ENCODE measurements at regions not wholly inside any gene's neighbourhood (a gene's known extent, or its start where the extent isn't known, plus 50 kb on each side); places are given as distances from the start of the nearest gene placed in this dataset.

DNA sequence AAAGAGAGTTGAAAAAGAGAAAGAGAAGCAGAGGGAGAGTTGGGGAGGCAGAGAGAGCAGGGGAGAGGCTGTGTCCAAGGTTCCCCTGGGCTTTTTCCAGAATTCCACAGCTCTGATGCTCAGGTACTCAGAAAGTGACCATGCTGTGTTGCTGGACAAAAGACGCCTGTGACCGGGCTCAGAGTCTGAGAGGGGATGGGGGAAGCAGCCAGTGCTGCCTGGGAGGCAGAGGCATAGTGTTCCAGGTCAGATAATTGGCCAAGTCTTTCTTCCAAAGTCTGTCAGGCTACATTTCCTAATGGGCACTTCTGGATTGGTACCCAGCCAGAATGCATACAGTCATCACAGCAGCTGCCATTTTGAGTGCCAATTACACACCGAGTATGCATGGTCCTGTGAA lies 86.1 kb downstream of the PTPRS start:
- H3F3A ChIP-seq (ENCODE audit: insufficient read depth, low read depth): no peaks in the 10 kb centered on the region
- TF ChIP-seq, protein P1, sequence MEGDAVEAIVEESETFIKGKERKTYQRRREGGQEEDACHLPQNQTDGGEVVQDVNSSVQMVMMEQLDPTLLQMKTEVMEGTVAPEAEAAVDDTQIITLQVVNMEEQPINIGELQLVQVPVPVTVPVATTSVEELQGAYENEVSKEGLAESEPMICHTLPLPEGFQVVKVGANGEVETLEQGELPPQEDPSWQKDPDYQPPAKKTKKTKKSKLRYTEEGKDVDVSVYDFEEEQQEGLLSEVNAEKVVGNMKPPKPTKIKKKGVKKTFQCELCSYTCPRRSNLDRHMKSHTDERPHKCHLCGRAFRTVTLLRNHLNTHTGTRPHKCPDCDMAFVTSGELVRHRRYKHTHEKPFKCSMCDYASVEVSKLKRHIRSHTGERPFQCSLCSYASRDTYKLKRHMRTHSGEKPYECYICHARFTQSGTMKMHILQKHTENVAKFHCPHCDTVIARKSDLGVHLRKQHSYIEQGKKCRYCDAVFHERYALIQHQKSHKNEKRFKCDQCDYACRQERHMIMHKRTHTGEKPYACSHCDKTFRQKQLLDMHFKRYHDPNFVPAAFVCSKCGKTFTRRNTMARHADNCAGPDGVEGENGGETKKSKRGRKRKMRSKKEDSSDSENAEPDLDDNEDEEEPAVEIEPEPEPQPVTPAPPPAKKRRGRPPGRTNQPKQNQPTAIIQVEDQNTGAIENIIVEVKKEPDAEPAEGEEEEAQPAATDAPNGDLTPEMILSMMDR (conservative IDR thresholded peaks at IDR 0.05): no peak
- no peak for TF ChIP-seq EZH2 (IDR thresholded peaks at IDR 0.05; ENCODE audit: low read depth)
- no peak overlapping the region for H3K27ac ChIP-seq
- no peaks in the 10 kb centered on the region for H3K79me2 ChIP-seq (ENCODE audit: low read depth)
- CTCF ChIA-PET: no interaction called here
- H3K4me1 ChIP-seq (replicated peaks; ENCODE audit: insufficient read depth): no peaks in the 10 kb centered on the region
- POLR2A ChIA-PET (ENCODE audit: unreplicated experiment): no interaction called here
- no peaks in the 10 kb centered on the region; the same call in 1 of the 2 replicates for H3K9me3 ChIP-seq (ENCODE audit: insufficient read depth, low read depth)
- no peak overlapping the region for H2AFZ ChIP-seq
- no peak for DNase-seq
- H3K27me3 ChIP-seq (ENCODE audit: insufficient read depth, low read depth): no peaks in the 10 kb centered on the region
- no peaks in the 10 kb centered on the region for H3K9me2 ChIP-seq (ENCODE audit: insufficient read depth)
- no peak overlapping the region for H3K4me3 ChIP-seq
- intact Hi-C loops (cut with micrococcal nuclease; ENCODE audit: unreplicated experiment): no loop called here
- no TSS peak for BruUV-seq (replicated peaks)
- H4K20me1 ChIP-seq (ENCODE audit: insufficient read depth): no peaks in the 10 kb centered on the region
- no peaks in the 10 kb centered on the region for H3K36me3 ChIP-seq (ENCODE audit: low read depth)
- no peak overlapping the region for H3K4me2 ChIP-seq

DNA sequence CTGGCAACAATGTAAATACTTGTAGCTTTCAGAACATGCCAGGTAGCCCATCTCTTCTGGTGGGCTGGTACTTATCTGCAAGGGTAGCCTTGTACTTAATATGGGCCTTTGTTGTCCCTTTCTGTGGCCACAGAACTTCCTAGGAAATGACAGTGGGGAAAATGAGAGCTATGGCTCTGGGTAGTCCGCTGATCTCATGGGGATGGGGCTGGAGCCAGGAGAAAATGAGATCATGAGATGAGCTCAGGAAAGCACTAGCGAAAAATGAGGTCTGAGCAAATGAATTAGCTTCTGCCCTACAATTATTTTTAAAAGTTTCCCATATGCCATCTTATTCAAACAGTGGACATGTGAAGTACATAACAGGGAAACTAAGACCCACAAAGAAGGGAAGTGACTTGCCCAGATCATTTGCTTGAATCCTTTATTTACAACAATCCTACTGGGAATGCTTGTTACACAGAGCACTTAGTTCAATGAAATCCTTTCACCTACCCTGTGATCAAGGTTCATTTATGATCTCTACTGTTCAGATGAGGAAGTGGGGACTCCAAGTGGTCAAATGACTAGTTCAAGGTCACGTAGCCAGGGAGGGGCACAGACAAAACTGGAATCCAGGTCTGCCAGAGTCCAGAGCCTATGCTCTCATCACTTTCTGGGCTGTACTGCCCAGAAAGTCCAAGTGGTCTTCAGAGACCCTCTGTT lies 87.1 kb downstream of the PTPRS start:
- Histone ChIP-seq H3K4me1 (replicated peaks; ENCODE audit: insufficient read depth) (no peaks in the 10 kb centered on the region), H4K20me1 (ENCODE audit: insufficient read depth) (no peaks in the 10 kb centered on the region), H3K36me3 (ENCODE audit: low read depth) (no peaks in the 10 kb centered on the region), H3K27me3 (ENCODE audit: insufficient read depth, low read depth) (no peaks in the 10 kb centered on the region), H3K9me2 (ENCODE audit: insufficient read depth) (no peaks in the 10 kb centered on the region), H3K79me2 (ENCODE audit: low read depth) (no peaks in the 10 kb centered on the region), H3F3A (ENCODE audit: insufficient read depth, low read depth) (no peaks in the 10 kb centered on the region), H3K9me3 (ENCODE audit: insufficient read depth, low read depth) (no peaks in the 10 kb centered on the region; the same call in 1 of the 2 replicates), H2AFZ (no peak overlapping the region), H3K4me2 (no peak overlapping the region), H3K27ac (no peak overlapping the region), H3K4me3 (no peak overlapping the region)
- ChIA-PET POLR2A (ENCODE audit: unreplicated experiment) (interaction anchor here (0.5 kb wide), 1 partner anchor 17 kb away, joined by 14 read pairs; no protein-coding TSS in a partner anchor), CTCF (interaction anchor here (0.6 kb wide), 1 partner anchor 23 kb away, joined by 5 read pairs; no protein-coding TSS in a partner anchor)
- TF ChIP-seq, protein P1 (conservative IDR thresholded peaks at IDR 0.05): no peak
- TF ChIP-seq EZH2 (IDR thresholded peaks at IDR 0.05; ENCODE audit: low read depth): no peak
- BruUV-seq (replicated peaks): no TSS peak
- no peak for DNase-seq
- intact Hi-C loops (cut with micrococcal nuclease; ENCODE audit: unreplicated experiment): no loop called here

DNA sequence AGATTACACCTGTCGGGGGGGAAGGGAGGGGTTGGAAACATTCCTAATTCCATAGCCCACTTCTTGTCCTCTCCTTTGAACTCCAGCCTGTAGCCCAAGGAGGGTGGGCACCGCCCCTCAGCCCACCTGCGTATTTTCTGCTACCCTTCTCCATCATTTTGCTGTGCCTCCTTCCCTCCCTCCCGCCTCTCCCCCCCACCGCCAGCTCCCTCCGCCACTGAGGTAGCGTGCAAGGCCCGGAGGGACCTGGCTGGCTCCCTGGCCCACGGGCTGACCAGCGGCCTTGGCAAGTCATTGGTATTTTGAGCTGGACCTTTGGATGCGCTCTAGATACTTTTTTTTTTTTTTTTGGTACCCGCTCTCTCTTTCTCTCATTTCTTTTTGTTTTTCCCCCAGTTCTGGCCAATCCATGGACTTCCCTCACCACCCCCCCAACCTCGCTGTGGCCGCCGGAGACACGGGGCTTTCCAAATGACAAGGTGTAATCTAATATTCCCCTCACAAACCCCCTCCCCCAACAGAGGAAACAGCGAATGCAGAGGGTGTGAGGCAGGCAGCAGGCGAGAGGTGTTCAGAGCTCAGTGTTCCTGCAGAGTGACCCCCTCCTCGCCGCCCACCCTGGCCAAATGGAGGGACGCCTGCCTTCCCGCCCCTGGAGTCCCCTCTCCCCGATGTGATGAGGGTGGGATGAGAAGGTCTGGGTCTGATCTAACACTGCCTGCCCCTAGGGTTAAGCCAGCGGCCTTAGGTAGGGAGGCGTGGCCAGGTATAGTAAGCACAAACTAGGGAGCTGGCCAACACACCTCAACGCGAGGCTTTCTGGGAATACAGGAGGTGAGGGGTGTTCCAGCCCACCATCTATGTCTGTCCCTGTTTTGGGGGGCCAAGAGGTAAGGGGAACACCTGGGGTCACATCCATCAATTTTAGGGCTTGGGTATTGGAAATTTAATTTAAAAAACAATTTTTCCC lies 89.2 kb downstream of the PTPRS start:
- DNase-seq: no peak
- H3K79me2 ChIP-seq (ENCODE audit: low read depth): no peaks in the 10 kb centered on the region
- H3F3A ChIP-seq (ENCODE audit: insufficient read depth, low read depth): no peaks in the 10 kb centered on the region
- BruUV-seq (replicated peaks): no TSS peak
- no peaks in the 10 kb centered on the region for H3K9me2 ChIP-seq (ENCODE audit: insufficient read depth)
- ChIA-PET CTCF (interaction anchor here (0.6 kb wide), 1 partner anchor 18 kb away, joined by 12 read pairs; no protein-coding TSS in a partner anchor), POLR2A (ENCODE audit: unreplicated experiment) (no interaction called here)
- H3K27ac ChIP-seq: no peak overlapping the region
- no peaks in the 10 kb centered on the region for H3K36me3 ChIP-seq (ENCODE audit: low read depth)
- H2AFZ ChIP-seq: no peak overlapping the region
- H4K20me1 ChIP-seq (ENCODE audit: insufficient read depth): no peaks in the 10 kb centered on the region
- intact Hi-C loops (cut with micrococcal nuclease; ENCODE audit: unreplicated experiment): no loop called here
- H3K9me3 ChIP-seq (ENCODE audit: insufficient read depth, low read depth): no peaks in the 10 kb centered on the region; the same call in 1 of the 2 replicates
- no peaks in the 10 kb centered on the region for H3K4me1 ChIP-seq (replicated peaks; ENCODE audit: insufficient read depth)
- H3K27me3 ChIP-seq (ENCODE audit: insufficient read depth, low read depth): no peaks in the 10 kb centered on the region
- H3K4me3 ChIP-seq: no peak overlapping the region
- no peak overlapping the region for H3K4me2 ChIP-seq
- no peak for TF ChIP-seq EZH2 (IDR thresholded peaks at IDR 0.05; ENCODE audit: low read depth)
- TF ChIP-seq, protein P1 (conservative IDR thresholded peaks at IDR 0.05): no peak

All from PC-9 (cell line).